Activated naive CD4-positive, alpha-beta T cell treated with anti-CD3 and anti-CD28 coated beads, Interleukin-2, amount 50 U/mL, for 24 hours (primary cell): ENCODE measurements at regions not wholly inside any gene's neighbourhood (a gene's known extent, or its start where the extent isn't known, plus 50 kb on each side); places are given as distances from the start of the nearest gene placed in this dataset.

Source experiments
- H3K27ac Mint-ChIP-seq: one replicate; pipeline ENCODE4 v1.8.0; 2021; ENCODE audit warnings: mild to moderate bottlenecking, mixed read lengths
- H3K27me3 Mint-ChIP-seq: one replicate; pipeline ENCODE4 v1.8.0; 2021; ENCODE audit warnings: mixed read lengths
- H3K36me3 Mint-ChIP-seq: one replicate; pipeline ENCODE4 v1.8.0; 2021; ENCODE audit warnings: mixed read lengths
- H3K4me1 Mint-ChIP-seq: one replicate; pipeline ENCODE4 v1.8.0; 2021; ENCODE audit warnings: mixed read lengths
- H3K4me3 Mint-ChIP-seq: one replicate; pipeline ENCODE4 v1.8.0; 2021; ENCODE audit warnings: mild to moderate bottlenecking, mixed read lengths
- H3K9me3 Mint-ChIP-seq: one replicate; pipeline ENCODE4 v1.8.0; 2021; ENCODE audit warnings: mixed read lengths

DNA sequence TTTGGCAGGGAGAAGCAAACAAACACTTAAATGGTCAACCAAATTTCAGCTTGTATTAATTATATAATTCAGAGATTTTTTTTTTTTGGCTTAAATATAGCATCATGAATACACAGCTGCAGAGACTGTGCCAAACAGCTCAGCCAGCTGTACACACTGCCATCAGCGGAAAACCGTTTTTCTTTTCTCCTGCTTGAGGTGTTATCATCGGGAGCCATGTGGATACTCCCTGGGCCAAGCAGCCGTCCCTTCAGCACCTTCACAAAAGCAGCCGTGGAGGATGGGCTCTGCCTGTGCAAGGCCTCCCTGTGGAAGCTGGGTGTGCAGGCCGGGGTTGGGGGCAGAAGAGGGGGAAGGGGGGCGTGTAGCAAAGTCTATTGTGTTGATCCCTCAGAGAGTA is 85.0 kb downstream of the NUF2 start:
- peaks cover 7% of the 10 kb centered on the region for H3K27me3 Mint-ChIP-seq
- H3K9me3 Mint-ChIP-seq = no peaks in the 10 kb centered on the region
- H3K4me1 Mint-ChIP-seq = peaks cover 7% of the 10 kb centered on the region
- no peak overlapping the region for H3K4me3 Mint-ChIP-seq
- no peak overlapping the region for H3K27ac Mint-ChIP-seq
- H3K36me3 Mint-ChIP-seq = no peaks in the 10 kb centered on the region

DNA sequence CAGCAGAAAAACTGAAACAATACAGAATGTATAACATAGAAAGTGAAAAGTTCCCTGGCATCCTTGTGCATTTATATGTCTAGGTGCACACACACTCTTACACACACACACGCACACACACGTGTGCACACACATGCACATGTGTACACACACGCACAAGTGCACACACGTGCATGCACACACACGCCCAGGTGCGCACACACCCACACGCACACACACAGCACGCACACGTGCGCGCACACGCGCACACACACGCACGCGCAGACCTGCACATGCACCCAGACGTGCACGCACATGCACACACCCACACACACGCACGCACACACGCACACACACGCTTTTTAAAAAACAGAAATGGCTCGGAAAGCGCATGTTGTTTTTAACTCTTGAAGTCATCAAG is 86.5 kb downstream of the NUF2 start:
- Mint-ChIP-seq H3K36me3 (no peaks in the 10 kb centered on the region), H3K9me3 (no peaks in the 10 kb centered on the region), H3K4me3 (no peak overlapping the region), H3K27me3 (peaks cover 7% of the 10 kb centered on the region), H3K27ac (no peak overlapping the region), H3K4me1 (peaks cover 7% of the 10 kb centered on the region)

DNA sequence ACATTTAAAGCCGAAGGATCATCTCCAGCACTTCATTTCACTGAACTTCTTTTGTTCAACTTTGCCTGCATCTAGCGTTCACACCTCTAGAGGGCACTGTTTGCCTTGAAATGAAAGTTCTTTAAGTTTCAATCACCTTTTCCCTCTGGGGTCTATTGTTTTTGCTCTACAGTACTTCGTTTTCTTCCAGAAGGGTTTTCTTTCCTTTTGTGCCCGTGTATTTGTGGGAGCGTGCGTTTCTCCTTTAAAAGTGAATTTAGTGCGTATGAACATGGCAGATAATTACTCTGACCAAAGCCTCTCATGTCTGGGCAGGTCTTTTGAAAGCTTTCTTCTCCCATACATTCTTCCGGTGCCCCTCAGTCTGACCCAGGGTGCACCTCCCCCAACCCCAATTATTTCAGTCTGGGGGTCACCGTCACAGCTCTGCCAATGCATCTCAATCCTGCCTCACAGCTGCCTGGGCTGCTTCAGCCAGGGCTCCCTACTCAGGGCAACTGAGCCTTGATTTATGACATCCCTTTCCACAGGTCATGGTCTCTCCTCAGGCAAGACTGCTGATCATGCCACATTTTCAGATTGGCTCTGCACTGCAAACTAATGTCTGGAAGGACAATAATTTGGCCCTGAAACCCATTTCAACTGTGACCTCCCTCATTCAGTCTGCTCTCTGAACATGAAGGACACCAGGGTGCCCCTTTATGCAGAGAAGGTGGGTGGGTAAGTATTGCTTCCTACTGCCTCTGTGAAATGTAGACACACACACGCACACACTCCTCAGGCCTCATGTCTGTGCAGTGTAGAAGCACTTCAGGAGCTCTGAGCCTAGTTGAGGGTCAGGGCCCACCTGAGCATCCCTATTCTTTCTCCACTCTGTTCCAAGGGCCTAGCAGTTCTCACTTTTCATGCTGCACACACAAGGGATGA is 88.6 kb downstream of the NUF2 start:
- H3K4me3 Mint-ChIP-seq = no peak overlapping the region
- H3K27me3 Mint-ChIP-seq = peaks cover 7% of the 10 kb centered on the region
- peaks cover 7% of the 10 kb centered on the region for H3K4me1 Mint-ChIP-seq
- H3K9me3 Mint-ChIP-seq = no peaks in the 10 kb centered on the region
- no peaks in the 10 kb centered on the region for H3K36me3 Mint-ChIP-seq
- no peak overlapping the region for H3K27ac Mint-ChIP-seq

DNA sequence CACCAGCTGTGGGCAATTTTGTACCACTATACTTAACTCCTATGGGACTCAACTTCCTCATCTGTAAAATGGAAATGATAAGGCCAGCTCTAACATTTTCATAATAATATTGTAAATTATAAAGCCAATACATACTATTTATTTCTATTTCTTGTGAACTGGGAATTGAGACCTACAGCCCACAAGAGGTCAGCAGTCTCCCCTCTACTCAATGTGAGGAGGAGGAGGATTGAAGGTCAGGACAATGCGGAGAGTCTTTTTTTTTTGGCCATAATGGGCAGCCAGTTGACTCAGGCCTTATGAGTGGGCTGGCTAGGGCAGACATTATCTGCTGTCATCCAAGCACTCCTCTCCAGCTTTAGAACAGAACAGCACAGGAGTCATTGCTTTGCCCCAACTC is 90.5 kb downstream of the NUF2 start:
- Mint-ChIP-seq H3K4me3 (no peak overlapping the region), H3K36me3 (no peaks in the 10 kb centered on the region), H3K4me1 (peaks cover 7% of the 10 kb centered on the region), H3K27ac (no peak overlapping the region), H3K9me3 (no peaks in the 10 kb centered on the region), H3K27me3 (peaks cover 9% of the 10 kb centered on the region)

DNA sequence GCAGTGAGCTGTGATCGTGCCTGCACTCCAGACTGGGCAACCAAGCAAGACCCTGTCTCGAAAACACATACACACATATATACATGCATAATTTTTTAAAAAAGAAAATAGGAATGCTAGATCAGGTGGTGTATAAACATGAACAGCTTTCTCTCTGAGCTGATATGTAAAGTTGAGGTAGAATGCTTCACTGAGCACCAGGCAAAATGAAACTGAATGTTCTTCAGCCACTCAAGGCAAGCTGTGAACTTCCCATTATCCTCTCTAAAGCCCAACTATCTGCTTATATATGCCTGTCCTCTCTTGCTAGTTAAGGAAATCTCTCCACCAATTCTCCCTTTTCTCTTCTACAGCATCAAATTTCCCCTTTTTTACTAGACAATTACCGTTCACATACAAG is 93.0 kb downstream of the NUF2 start:
- Mint-ChIP-seq H3K27me3 (peaks cover 7% of the 10 kb centered on the region), H3K4me1 (peaks cover 7% of the 10 kb centered on the region), H3K36me3 (no peaks in the 10 kb centered on the region)

DNA sequence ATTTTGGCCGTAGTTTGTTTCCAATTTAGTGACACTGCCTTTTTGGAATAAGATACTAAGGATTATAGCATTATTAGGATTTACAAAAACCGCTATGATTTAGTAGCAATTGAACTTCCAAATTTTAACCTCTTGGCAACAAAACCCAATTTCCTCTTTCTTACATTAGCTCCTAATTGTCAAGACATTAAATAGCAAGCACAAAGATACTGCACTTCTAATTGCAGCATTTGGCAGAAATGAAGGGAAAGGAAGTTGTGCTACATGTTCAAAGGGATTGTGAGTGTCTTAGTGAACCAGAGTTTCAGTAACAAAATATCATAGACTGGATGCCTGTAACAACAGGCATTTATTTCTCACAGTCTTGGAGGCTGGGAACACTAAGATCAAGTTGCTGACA is 99.9 kb downstream of the NUF2 start:
- Mint-ChIP-seq H3K9me3 (no peaks in the 10 kb centered on the region), H3K4me3 (no peak overlapping the region), H3K27me3 (no peaks in the 10 kb centered on the region), H3K36me3 (no peaks in the 10 kb centered on the region), H3K27ac (no peak overlapping the region), H3K4me1 (no peaks in the 10 kb centered on the region)

More for the DNA sequence above, 93.0 kb downstream of the NUF2 start:
- Mint-ChIP-seq H3K27ac (no peak overlapping the region), H3K4me3 (no peak overlapping the region), H3K9me3 (no peaks in the 10 kb centered on the region)

DNA sequence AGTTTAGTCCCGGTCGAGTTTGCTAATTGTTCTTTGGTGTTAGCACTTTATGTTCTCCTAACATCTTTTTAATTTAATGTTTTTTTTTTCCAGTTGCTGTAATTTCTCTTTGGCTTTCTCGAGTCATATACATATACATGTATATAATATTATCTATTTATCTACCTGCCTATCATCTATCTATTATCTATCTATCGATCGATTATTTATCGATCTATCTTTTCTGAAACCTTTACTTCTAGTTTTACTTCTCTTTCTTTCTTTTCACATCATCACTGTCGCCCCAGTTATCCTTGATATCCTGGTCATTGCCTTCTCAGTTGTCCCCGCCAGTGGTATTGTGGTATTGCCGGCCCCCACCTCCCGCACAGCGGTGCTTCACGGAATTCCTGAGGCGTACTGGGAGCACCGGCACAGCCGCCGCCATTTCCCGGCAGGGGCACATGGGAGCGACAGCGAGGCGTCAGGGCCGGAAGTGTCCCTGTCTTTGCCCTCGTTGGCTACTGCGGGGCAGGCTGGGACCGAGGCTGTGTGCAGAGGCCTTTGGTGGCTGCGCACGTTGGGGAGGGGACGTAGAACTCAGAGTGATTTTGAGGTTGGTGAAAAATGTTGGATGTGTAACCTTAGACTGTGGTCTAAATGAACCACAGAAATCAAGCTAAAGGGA is 101.1 kb downstream of the NUF2 start:
- Mint-ChIP-seq H3K27me3 (no peaks in the 10 kb centered on the region), H3K27ac (no peak overlapping the region), H3K36me3 (no peaks in the 10 kb centered on the region), H3K4me3 (no peak overlapping the region), H3K4me1 (no peaks in the 10 kb centered on the region), H3K9me3 (no peaks in the 10 kb centered on the region)

DNA sequence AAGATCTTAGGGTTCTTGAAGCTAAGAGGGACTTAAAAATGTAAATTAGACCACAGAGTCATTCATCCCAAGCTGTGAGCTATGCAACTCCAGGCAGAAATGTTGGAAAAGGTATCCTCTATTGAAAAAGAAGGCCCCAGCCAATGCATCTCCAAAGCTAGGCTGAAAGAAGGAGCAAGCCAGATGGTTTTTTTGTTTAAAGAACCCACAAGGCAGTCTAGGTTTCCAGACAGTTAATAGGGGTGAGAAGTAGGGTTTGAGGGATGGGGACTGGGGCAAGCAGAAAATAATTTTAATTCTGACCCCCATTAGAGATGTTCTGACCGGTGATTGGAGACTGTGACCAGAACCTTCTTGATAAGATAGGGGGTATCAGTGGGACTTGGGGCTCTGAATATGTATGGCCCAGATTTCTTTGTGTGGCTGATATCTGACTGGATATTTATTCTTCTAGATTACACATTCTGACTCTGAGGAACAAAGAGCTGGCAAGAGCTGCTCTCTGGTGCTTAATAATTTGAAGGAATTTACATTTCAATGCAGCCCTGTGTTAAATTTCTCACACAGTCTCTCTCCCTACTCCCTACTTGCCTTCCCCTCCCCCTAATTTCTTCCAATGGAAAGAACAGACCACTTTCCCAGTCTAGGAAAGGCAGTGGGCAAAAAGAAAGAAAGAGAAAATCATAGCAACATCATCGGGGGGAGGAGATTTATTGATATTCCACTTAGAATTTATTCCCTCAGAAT is 104.9 kb downstream of the NUF2 start:
- Mint-ChIP-seq H3K4me1 (no peaks in the 10 kb centered on the region), H3K4me3 (no peak overlapping the region), H3K36me3 (no peaks in the 10 kb centered on the region), H3K27ac (no peak overlapping the region), H3K9me3 (no peaks in the 10 kb centered on the region), H3K27me3 (no peaks in the 10 kb centered on the region)

DNA sequence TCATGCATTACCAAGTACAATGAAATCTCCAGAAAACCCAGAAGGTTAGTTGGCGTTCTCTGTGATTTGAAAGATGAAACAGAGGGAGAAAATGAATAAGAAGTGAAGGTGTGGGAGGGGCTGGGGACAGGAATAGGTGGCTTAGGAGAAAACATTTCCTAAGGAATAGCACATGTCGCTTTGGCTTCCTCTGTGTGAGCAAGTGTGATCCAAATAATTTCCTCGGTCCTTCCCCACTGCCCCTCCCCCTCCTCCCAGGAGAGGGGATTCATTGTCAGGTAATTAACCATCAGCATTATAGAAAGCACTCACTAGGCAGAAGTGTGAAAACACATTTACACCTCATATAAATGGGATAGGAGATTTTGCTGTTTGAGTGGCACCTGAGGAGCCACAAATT is 105.5 kb downstream of the NUF2 start:
- Mint-ChIP-seq H3K27me3 (no peaks in the 10 kb centered on the region), H3K4me3 (no peak overlapping the region), H3K36me3 (no peaks in the 10 kb centered on the region), H3K27ac (no peak overlapping the region), H3K9me3 (peaks cover 2% of the 10 kb centered on the region), H3K4me1 (no peaks in the 10 kb centered on the region)

DNA sequence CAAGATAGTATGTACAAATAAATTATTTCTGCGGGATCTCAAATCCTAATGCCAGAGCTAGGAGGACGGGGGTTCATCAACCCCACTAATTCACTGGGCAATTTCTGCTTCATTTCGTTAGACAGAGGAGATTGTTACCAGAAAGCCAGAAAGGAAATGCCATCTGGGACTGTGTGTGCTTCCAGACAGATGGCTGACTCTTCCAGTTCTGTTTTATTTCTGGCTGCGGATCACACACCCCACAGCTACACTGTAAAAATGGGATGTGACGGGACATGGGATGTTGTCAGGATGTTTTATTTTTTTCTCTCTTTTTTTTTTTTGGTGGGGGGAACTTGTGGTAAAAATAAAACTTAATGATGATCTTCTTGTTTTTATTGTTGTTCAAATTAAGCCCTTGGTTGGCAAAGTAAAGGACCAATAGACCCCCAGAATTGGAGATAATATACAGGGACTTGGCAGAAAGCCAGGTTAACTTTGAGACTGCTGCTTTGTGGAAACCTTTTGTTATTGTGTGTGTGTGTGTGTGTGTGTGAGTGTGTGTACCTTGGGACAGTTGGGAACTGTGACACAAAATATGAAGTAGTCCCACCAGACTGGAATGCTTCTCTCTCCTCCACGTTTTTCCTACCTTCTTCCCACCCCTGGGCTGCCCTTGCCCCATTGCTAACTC is 114.5 kb downstream of the NUF2 start:
- no peaks in the 10 kb centered on the region for H3K36me3 Mint-ChIP-seq
- no peak overlapping the region for H3K4me3 Mint-ChIP-seq
- H3K27me3 Mint-ChIP-seq = peaks cover 10% of the 10 kb centered on the region

DNA sequence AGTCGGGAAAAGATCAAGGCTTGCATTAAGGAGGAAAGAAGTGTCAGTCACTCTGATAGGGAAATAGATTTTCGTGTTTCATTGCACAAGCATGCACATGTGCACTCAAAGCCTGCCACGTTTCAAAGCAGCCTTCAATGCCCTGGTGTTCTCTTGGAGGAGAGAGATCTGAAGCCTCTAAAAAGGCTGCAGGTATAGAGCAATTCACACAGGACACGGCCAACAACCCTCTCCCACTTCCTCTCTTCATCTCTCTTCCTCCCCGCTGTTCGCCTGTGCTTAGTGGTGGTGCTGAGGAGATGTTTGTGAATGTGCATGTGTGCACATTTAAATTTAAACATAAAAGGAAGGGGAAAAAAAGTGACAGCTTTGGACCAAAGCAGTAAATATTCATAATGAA is 117.7 kb downstream of the NUF2 start:
- Mint-ChIP-seq H3K27me3 (peaks cover 7% of the 10 kb centered on the region), H3K9me3 (no peaks in the 10 kb centered on the region), H3K27ac (no peak overlapping the region), H3K4me3 (no peak overlapping the region), H3K4me1 (no peaks in the 10 kb centered on the region), H3K36me3 (no peaks in the 10 kb centered on the region)

More for the DNA sequence above, 114.5 kb downstream of the NUF2 start:
- Mint-ChIP-seq H3K9me3 (peaks cover 5% of the 10 kb centered on the region), H3K4me1 (no peaks in the 10 kb centered on the region), H3K27ac (no peak overlapping the region)

DNA sequence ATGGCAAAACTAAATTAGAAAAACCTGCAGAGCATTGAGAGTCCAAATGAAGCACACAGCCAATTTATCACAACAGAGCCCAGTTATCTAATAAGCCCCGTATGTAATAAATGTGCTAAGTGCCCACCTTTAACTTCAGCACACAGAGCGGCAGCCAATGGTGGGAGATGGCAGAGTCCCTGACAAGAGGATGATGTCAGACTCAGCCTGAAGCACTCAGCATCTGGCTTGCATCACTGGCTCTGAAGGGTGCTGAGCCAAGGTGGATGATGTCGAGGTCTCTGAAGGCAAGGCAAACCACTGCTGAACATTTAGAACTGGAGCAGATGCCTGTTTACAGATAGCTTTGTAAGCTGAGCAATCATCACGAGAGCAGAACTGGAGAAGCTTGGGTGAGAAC is 118.3 kb downstream of the NUF2 start:
- Mint-ChIP-seq H3K27ac (no peak overlapping the region), H3K4me3 (no peak overlapping the region), H3K9me3 (no peaks in the 10 kb centered on the region), H3K4me1 (no peaks in the 10 kb centered on the region), H3K27me3 (peaks cover 8% of the 10 kb centered on the region), H3K36me3 (no peaks in the 10 kb centered on the region)

DNA sequence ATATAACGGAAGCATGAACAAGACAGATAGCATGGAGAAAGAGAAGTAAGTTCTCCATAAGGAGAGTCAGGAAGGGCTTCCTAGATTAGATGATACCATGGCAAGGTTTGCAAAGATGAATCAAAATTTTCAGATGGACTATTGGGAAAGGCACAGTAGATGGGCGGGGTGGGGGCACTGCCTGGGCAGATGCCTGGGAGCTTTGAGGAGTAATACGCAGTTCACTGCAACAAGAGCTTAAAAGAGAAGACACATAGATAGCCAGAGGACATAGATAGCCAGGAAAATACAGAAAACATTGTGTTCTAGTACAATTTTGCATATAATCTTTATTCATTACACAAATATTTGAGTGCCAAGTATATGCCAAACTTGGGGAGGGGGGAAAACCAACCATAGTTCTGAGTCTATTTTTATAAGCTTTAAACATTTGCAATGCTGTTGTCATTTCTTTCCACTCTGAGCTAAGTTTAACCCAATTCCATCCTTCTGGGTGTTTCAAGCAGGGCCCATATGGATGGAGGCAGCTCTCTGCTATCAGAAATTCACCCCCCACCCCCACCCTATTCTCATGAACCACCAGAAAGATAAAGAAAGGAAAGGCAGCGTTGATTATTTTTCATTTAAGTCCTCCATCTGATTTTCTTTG is 120.6 kb downstream of the NUF2 start:
- Mint-ChIP-seq H3K36me3 (no peaks in the 10 kb centered on the region), H3K27me3 (peaks cover 4% of the 10 kb centered on the region), H3K4me3 (no peak overlapping the region), H3K9me3 (no peaks in the 10 kb centered on the region), H3K27ac (no peak overlapping the region), H3K4me1 (no peaks in the 10 kb centered on the region)

DNA sequence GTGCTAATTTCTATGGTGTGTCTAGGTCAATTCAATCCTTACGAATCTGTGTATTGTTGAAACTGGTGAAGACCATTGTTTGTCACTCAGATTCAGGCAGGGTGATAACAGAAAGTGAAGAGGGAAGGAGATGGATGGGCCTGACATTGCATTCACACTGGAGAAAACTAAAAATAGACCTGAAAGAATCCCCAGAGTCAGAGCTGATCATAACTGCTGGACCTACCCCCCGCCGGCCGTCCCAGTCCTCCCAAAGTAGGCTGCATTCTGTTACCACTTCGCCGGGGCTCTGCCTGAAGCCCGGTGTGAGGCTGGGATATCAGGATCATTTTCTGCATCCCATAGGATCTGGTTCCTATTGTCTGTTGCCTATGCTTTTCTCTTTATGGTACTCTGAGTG is 121.1 kb downstream of the NUF2 start:
- Mint-ChIP-seq H3K36me3 (no peaks in the 10 kb centered on the region), H3K27me3 (peaks cover 3% of the 10 kb centered on the region), H3K9me3 (no peaks in the 10 kb centered on the region), H3K27ac (no peak overlapping the region), H3K4me1 (no peaks in the 10 kb centered on the region), H3K4me3 (no peak overlapping the region)

DNA sequence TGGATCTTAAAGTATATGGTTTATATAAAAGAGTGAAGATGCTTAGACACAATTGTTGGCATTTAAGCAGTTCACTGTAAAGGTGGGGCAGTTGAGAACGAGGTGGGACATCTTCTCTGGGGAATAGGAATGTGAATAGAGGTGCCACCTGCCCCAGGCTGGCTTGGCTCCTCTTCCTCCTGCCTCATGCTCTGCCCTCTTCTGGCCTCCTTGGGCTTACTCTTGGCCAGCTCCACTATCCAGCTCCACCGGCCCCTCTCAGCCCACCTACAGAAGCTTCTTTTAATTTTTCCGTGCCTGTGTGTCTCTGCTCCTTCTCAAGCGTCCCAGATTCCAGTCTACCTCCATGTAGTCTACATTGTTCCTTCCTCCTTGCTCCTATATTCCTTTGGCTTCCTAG is 122.1 kb downstream of the NUF2 start:
- no peaks in the 10 kb centered on the region for H3K4me1 Mint-ChIP-seq
- no peaks in the 10 kb centered on the region for H3K9me3 Mint-ChIP-seq
- H3K36me3 Mint-ChIP-seq = no peaks in the 10 kb centered on the region
- H3K4me3 Mint-ChIP-seq = no peak overlapping the region
- peaks cover 3% of the 10 kb centered on the region for H3K27me3 Mint-ChIP-seq
- H3K27ac Mint-ChIP-seq = no peak overlapping the region
